ENCODE measurements at regions not wholly inside any gene's neighbourhood (a gene's known extent, or its start where the extent isn't known, plus 50 kb on each side); places are given as distances from the start of the nearest gene placed in this dataset.

GRCh38 chr2:16350211-16350610 lies 315.4 kb downstream of the CYRIA start:
- Histone ChIP-seq H3K9ac (ENCODE audit: low read length) (no peak overlapping the region), H3K27ac (ENCODE audit: low read length in 2 of 2) (no peak overlapping the region), H3K4me1 (ENCODE audit: control insufficient read depth in 2 of 2, insufficient read depth in 2 of 2, low read length in 2 of 2) (no peaks in the 10 kb centered on the region), H3K4me2 (replicated peaks; ENCODE audit: low read depth, low read length, poor library complexity, severe bottlenecking) (no peak overlapping the region), H3K4me3 (ENCODE audit: control extremely low read depth in 1 of 5, extremely low read depth in 1 of 5, insufficient read depth in 1 of 5, low read depth in 2 of 5, low read length in 4 of 5) (no peak overlapping the region), H4K20me1 (ENCODE audit: control insufficient read depth, insufficient read depth, low read length, poor library complexity, severe bottlenecking) (no peaks in the 10 kb centered on the region), H3K79me2 (ENCODE audit: control insufficient read depth, insufficient read depth, low read length) (no peaks in the 10 kb centered on the region), H3K36me3 (replicated peaks in 1 of 2; ENCODE audit: control extremely low read depth in 1 of 2, control insufficient read depth in 1 of 2, extremely low read depth in 1 of 2, insufficient read depth in 2 of 2, low read length in 1 of 2) (no peaks in the 10 kb centered on the region), H3K27me3 (replicated peaks in 1 of 4; ENCODE audit: control extremely low read depth in 1 of 4, control insufficient read depth in 3 of 4, insufficient read depth in 4 of 4, low read length in 3 of 4) (no peaks in the 10 kb centered on the region), H2AFZ (ENCODE audit: insufficient read depth, low read depth, low read length, poor library complexity, severe bottlenecking) (no peak overlapping the region), H3K9me3 (ENCODE audit: control extremely low read depth in 1 of 3, control insufficient read depth in 2 of 3, insufficient read depth in 1 of 3, low read length in 2 of 3) (peaks cover 1 to 9% (median 5%) of the 10 kb centered on the region in 3 donors)
- ChIA-PET POLR2A (no interaction called here), CTCF (no interaction called here)
- ATAC-seq (ENCODE audit: low read depth) = no peak
- peaks cover 2% of the 10 kb centered on the region for H3K9me3 Mint-ChIP-seq (ENCODE audit: insufficient read depth)
- intact Hi-C loops (cut with micrococcal nuclease) = no loop called here
- no peak overlapping the region for H3K4me3 Mint-ChIP-seq
- TF ChIP-seq, protein P1, sequence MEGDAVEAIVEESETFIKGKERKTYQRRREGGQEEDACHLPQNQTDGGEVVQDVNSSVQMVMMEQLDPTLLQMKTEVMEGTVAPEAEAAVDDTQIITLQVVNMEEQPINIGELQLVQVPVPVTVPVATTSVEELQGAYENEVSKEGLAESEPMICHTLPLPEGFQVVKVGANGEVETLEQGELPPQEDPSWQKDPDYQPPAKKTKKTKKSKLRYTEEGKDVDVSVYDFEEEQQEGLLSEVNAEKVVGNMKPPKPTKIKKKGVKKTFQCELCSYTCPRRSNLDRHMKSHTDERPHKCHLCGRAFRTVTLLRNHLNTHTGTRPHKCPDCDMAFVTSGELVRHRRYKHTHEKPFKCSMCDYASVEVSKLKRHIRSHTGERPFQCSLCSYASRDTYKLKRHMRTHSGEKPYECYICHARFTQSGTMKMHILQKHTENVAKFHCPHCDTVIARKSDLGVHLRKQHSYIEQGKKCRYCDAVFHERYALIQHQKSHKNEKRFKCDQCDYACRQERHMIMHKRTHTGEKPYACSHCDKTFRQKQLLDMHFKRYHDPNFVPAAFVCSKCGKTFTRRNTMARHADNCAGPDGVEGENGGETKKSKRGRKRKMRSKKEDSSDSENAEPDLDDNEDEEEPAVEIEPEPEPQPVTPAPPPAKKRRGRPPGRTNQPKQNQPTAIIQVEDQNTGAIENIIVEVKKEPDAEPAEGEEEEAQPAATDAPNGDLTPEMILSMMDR (IDR thresholded peaks at IDR 0.05) = no peak
- TF ChIP-seq EZH2 (IDR thresholded peaks at IDR 0.05; ENCODE audit: borderline replicate concordance, insufficient read depth, low read depth, low read length, poor library complexity, severe bottlenecking) = no peak
- no peak overlapping the region for H3K27ac Mint-ChIP-seq
- no peaks in the 10 kb centered on the region for H3K27me3 Mint-ChIP-seq
- no peaks in the 10 kb centered on the region for H3K4me1 Mint-ChIP-seq
- DNase-seq = no peak
- 100% methylated on average over 1 of the region's 3 CpGs for WGBS (ENCODE audit: insufficient coverage)

GRCh38 chr2:16349811-16350210 lies 315.8 kb downstream of the CYRIA start:
- Histone ChIP-seq H3K79me2 (ENCODE audit: control insufficient read depth, insufficient read depth, low read length) (no peaks in the 10 kb centered on the region), H4K20me1 (ENCODE audit: control insufficient read depth, insufficient read depth, low read length, poor library complexity, severe bottlenecking) (no peaks in the 10 kb centered on the region), H3K9me3 (ENCODE audit: control extremely low read depth in 1 of 3, control insufficient read depth in 2 of 3, insufficient read depth in 1 of 3, low read length in 2 of 3) (peaks cover 1 to 9% (median 5%) of the 10 kb centered on the region in 3 donors), H3K4me3 (ENCODE audit: control extremely low read depth in 1 of 5, extremely low read depth in 1 of 5, insufficient read depth in 1 of 5, low read depth in 2 of 5, low read length in 4 of 5) (no peak overlapping the region), H3K27me3 (replicated peaks in 1 of 4; ENCODE audit: control extremely low read depth in 1 of 4, control insufficient read depth in 3 of 4, insufficient read depth in 4 of 4, low read length in 3 of 4) (no peaks in the 10 kb centered on the region), H3K4me2 (replicated peaks; ENCODE audit: low read depth, low read length, poor library complexity, severe bottlenecking) (no peak overlapping the region), H3K9ac (ENCODE audit: low read length) (no peak overlapping the region), H3K36me3 (replicated peaks in 1 of 2; ENCODE audit: control extremely low read depth in 1 of 2, control insufficient read depth in 1 of 2, extremely low read depth in 1 of 2, insufficient read depth in 2 of 2, low read length in 1 of 2) (no peaks in the 10 kb centered on the region), H3K27ac (ENCODE audit: low read length in 2 of 2) (no peak overlapping the region), H3K4me1 (ENCODE audit: control insufficient read depth in 2 of 2, insufficient read depth in 2 of 2, low read length in 2 of 2) (no peaks in the 10 kb centered on the region), H2AFZ (ENCODE audit: insufficient read depth, low read depth, low read length, poor library complexity, severe bottlenecking) (no peak overlapping the region)
- H3K4me1 Mint-ChIP-seq = no peaks in the 10 kb centered on the region
- H3K9me3 Mint-ChIP-seq (ENCODE audit: insufficient read depth) = peaks cover 2% of the 10 kb centered on the region
- TF ChIP-seq EZH2 (IDR thresholded peaks at IDR 0.05; ENCODE audit: borderline replicate concordance, insufficient read depth, low read depth, low read length, poor library complexity, severe bottlenecking) = no peak
- TF ChIP-seq, protein P1 (IDR thresholded peaks at IDR 0.05) = no peak
- ChIA-PET POLR2A (no interaction called here), CTCF (no interaction called here)
- no peak for DNase-seq
- no peak for ATAC-seq (ENCODE audit: low read depth)
- WGBS (ENCODE audit: insufficient coverage) = no CpG with 5 or more reads among the region's 2 CpGs
- no peaks in the 10 kb centered on the region for H3K27me3 Mint-ChIP-seq
- no peak overlapping the region for H3K4me3 Mint-ChIP-seq
- intact Hi-C loops (cut with micrococcal nuclease) = no loop called here
- no peak overlapping the region for H3K27ac Mint-ChIP-seq

All from B cell (primary cell).